ENCODE measurements at regions not wholly inside any gene's neighbourhood (a gene's known extent, or its start where the extent isn't known, plus 50 kb on each side); places are given as distances from the start of the nearest gene placed in this dataset.

GRCh38 chr16:6349725-6350124, 982.9 kb upstream of the RBFOX1 start:
- DNase-seq (ENCODE audit: low read depth in 2 of 2), result no peak
- H3K27me3 ChIP-seq (ENCODE audit: control insufficient read depth, insufficient read depth, low read length), result no peaks in the 10 kb centered on the region
- no peaks in the 10 kb centered on the region for H3K36me3 ChIP-seq (ENCODE audit: control insufficient read depth, insufficient read depth, low read length)
- H3K9ac ChIP-seq (ENCODE audit: insufficient read depth, low read length), result no peak overlapping the region
- TF ChIP-seq, protein P1, sequence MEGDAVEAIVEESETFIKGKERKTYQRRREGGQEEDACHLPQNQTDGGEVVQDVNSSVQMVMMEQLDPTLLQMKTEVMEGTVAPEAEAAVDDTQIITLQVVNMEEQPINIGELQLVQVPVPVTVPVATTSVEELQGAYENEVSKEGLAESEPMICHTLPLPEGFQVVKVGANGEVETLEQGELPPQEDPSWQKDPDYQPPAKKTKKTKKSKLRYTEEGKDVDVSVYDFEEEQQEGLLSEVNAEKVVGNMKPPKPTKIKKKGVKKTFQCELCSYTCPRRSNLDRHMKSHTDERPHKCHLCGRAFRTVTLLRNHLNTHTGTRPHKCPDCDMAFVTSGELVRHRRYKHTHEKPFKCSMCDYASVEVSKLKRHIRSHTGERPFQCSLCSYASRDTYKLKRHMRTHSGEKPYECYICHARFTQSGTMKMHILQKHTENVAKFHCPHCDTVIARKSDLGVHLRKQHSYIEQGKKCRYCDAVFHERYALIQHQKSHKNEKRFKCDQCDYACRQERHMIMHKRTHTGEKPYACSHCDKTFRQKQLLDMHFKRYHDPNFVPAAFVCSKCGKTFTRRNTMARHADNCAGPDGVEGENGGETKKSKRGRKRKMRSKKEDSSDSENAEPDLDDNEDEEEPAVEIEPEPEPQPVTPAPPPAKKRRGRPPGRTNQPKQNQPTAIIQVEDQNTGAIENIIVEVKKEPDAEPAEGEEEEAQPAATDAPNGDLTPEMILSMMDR (conservative IDR thresholded peaks at IDR 0.05 in 1 of 2, IDR thresholded peaks at IDR 0.05 in 1 of 2; ENCODE audit: low read depth in 1 of 2, low read length in 2 of 2), result no peak
- TF ChIP-seq EZH2 (IDR thresholded peaks at IDR 0.05; ENCODE audit: low read length, missing control alignments), result no peak
- H4K20me1 ChIP-seq (ENCODE audit: control insufficient read depth, extremely low read depth, insufficient read depth, low read length), result no peaks in the 10 kb centered on the region
- no peak overlapping the region for H3K27ac ChIP-seq (ENCODE audit: insufficient read depth, low read length)
- H3K79me2 ChIP-seq (ENCODE audit: control insufficient read depth, insufficient read depth, low read length), result no peaks in the 10 kb centered on the region
- H3K4me2 ChIP-seq (ENCODE audit: extremely low read depth, insufficient read depth, low read length), result no peak overlapping the region
- H3K4me3 ChIP-seq (replicated peaks in 1 of 4; ENCODE audit: control extremely low read depth in 1 of 4, insufficient read depth in 1 of 4, low read depth in 3 of 4, low read length in 4 of 4), result no peak overlapping the region
- H2AFZ ChIP-seq (ENCODE audit: low read length), result no peak overlapping the region
- H3K9me3 ChIP-seq (ENCODE audit: control insufficient read depth, insufficient read depth, low read depth, low read length), result no peaks in the 10 kb centered on the region
- H3K4me1 ChIP-seq (ENCODE audit: control insufficient read depth, extremely low read depth, insufficient read depth, low read length), result no peaks in the 10 kb centered on the region

GRCh38 chr16:6345090-6345489, 987.6 kb upstream of the RBFOX1 start:
- H4K20me1 ChIP-seq (ENCODE audit: control insufficient read depth, extremely low read depth, insufficient read depth, low read length), result no peaks in the 10 kb centered on the region
- H3K27ac ChIP-seq (ENCODE audit: insufficient read depth, low read length), result no peak overlapping the region
- H3K4me2 ChIP-seq (ENCODE audit: extremely low read depth, insufficient read depth, low read length), result no peak overlapping the region
- no peak overlapping the region for H2AFZ ChIP-seq (ENCODE audit: low read length)
- H3K36me3 ChIP-seq (ENCODE audit: control insufficient read depth, insufficient read depth, low read length), result no peaks in the 10 kb centered on the region
- H3K9me3 ChIP-seq (ENCODE audit: control insufficient read depth, insufficient read depth, low read depth, low read length), result no peaks in the 10 kb centered on the region
- H3K9ac ChIP-seq (ENCODE audit: insufficient read depth, low read length), result no peak overlapping the region
- TF ChIP-seq, protein P1 (conservative IDR thresholded peaks at IDR 0.05 in 1 of 2, IDR thresholded peaks at IDR 0.05 in 1 of 2; ENCODE audit: low read depth in 1 of 2, low read length in 2 of 2), result no peak
- no peak for TF ChIP-seq EZH2 (IDR thresholded peaks at IDR 0.05; ENCODE audit: low read length, missing control alignments)
- H3K27me3 ChIP-seq (ENCODE audit: control insufficient read depth, insufficient read depth, low read length), result no peaks in the 10 kb centered on the region
- no peak for DNase-seq (ENCODE audit: low read depth in 2 of 2)
- H3K4me3 ChIP-seq (replicated peaks in 1 of 4; ENCODE audit: control extremely low read depth in 1 of 4, insufficient read depth in 1 of 4, low read depth in 3 of 4, low read length in 4 of 4), result no peak overlapping the region
- H3K4me1 ChIP-seq (ENCODE audit: control insufficient read depth, extremely low read depth, insufficient read depth, low read length), result no peaks in the 10 kb centered on the region
- H3K79me2 ChIP-seq (ENCODE audit: control insufficient read depth, insufficient read depth, low read length), result no peaks in the 10 kb centered on the region

DNA sequence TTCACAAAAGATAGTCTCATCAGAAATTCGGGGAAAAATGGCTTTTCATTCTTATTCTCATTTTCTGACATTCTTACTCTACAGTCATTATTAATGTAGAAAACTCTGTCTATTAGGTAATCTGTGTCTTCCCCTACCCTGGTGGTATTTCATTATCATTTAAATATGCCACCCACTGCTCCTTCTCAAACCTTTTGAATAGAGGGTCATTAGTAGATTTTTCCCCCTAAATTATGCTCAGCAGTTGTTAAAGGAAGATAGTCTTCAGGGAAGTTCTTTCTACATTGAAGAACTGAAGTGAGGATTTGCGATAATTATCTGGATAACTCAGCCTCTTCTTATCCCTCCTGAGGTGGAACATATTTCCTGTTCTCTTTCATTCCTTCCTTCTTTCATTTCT, 989.5 kb upstream of the RBFOX1 start:
- H3K27me3 ChIP-seq (ENCODE audit: control insufficient read depth, insufficient read depth, low read length), result no peaks in the 10 kb centered on the region
- H3K79me2 ChIP-seq (ENCODE audit: control insufficient read depth, insufficient read depth, low read length), result no peaks in the 10 kb centered on the region
- no peak for DNase-seq (ENCODE audit: low read depth in 2 of 2)
- H3K4me3 ChIP-seq (replicated peaks in 1 of 4; ENCODE audit: control extremely low read depth in 1 of 4, insufficient read depth in 1 of 4, low read depth in 3 of 4, low read length in 4 of 4), result no peak overlapping the region
- no peak overlapping the region for H2AFZ ChIP-seq (ENCODE audit: low read length)
- no peaks in the 10 kb centered on the region for H3K36me3 ChIP-seq (ENCODE audit: control insufficient read depth, insufficient read depth, low read length)
- H4K20me1 ChIP-seq (ENCODE audit: control insufficient read depth, extremely low read depth, insufficient read depth, low read length), result no peaks in the 10 kb centered on the region
- no peak overlapping the region for H3K27ac ChIP-seq (ENCODE audit: insufficient read depth, low read length)
- no peak overlapping the region for H3K9ac ChIP-seq (ENCODE audit: insufficient read depth, low read length)
- no peaks in the 10 kb centered on the region for H3K4me1 ChIP-seq (ENCODE audit: control insufficient read depth, extremely low read depth, insufficient read depth, low read length)
- no peaks in the 10 kb centered on the region for H3K9me3 ChIP-seq (ENCODE audit: control insufficient read depth, insufficient read depth, low read depth, low read length)
- no peak overlapping the region for H3K4me2 ChIP-seq (ENCODE audit: extremely low read depth, insufficient read depth, low read length)
- TF ChIP-seq EZH2 (IDR thresholded peaks at IDR 0.05; ENCODE audit: low read length, missing control alignments), result no peak
- TF ChIP-seq, protein P1 (conservative IDR thresholded peaks at IDR 0.05 in 1 of 2, IDR thresholded peaks at IDR 0.05 in 1 of 2; ENCODE audit: low read depth in 1 of 2, low read length in 2 of 2), result no peak

All from fibroblast of lung (primary cell).